ENCODE measurements at regions not wholly inside any gene's neighbourhood (a gene's known extent, or its start where the extent isn't known, plus 50 kb on each side); places are given as distances from the start of the nearest gene placed in this dataset.

- no peak overlapping the region for H3K4me3 ChIP-seq (replicated peaks in 1 of 2; ENCODE audit: low read depth in 2 of 2, low read length in 2 of 2)
- no peak for DNase-seq (ENCODE audit: low read depth in 2 of 2)
- no peak for TF ChIP-seq CTCF (IDR thresholded peaks at IDR 0.05; ENCODE audit: low read depth, low read length)
Measured at GRCh38 chr15:20361091-20361490, 180.5 kb downstream of the GOLGA6L6 start.

DNA sequence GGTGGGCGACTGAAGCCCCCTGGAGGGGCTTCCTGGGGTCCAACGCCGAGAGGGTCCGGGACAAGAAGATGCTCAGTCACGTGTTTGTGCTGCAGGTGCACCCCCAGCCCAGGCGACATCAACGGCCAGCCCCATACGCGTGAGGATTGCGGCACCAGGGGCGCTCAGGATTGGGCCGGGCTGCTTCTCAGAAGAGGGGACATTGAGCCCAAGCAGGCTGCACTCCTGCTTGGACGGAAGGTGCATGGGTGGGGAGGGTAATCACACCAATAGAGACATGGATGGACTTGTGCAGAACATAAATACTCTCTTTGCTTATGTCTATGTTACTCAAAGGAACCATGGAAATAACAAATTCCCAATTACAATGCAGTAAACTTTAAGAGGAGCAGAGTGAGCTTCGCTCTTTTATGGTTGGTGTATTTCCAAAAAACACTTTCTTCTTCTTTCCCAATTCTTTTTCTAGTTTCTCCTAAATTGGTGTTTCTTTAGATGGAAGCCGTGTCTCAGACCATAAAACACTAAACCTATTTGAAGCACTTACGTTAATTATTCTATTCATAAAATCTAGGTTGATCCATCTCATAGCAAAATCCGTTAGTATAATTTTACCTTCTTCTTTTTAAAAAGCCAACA is 182.7 kb downstream of the GOLGA6L6 start:
- DNase-seq (ENCODE audit: low read depth in 2 of 2) = no peak
- H3K4me3 ChIP-seq (replicated peaks in 1 of 2; ENCODE audit: low read depth in 2 of 2, low read length in 2 of 2) = no peak overlapping the region
- no peak for TF ChIP-seq CTCF (IDR thresholded peaks at IDR 0.05; ENCODE audit: low read depth, low read length)

- no peak overlapping the region for H3K4me3 ChIP-seq (replicated peaks in 1 of 2; ENCODE audit: low read depth in 2 of 2, low read length in 2 of 2)
- no peak for TF ChIP-seq CTCF (IDR thresholded peaks at IDR 0.05; ENCODE audit: low read depth, low read length)
- no peak for DNase-seq (ENCODE audit: low read depth in 2 of 2)
Measured at GRCh38 chr15:20358066-20358778, 183.4 kb downstream of the GOLGA6L6 start.

DNA sequence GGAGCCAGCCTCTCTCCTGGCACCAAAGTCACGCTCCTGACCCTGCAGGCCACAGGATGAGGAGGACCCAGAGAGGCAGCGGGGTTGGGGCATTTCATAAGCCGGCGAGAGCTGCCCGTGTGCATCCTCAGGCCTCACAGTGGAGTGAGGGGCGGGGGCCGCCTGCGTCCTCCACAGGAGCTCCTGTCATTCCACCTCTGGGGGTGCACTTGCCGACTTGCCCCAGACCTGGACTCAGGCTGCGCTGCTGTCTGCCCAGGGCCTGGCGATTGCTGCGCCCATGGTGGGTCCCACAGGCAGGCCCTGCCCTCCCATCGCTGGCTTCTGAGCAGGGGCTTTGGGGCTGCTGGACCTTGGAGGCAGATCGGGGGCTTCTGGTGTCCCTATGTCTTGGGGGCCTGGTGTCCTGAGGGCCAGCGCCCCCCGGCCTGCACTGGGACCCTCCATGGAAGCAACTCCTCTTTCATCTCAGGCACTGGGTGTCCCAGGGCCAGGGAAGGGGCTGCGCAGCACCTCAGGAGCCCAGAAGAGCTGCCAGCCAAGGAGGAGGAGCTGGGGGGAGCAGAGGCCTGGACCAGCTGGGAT is 184.0 kb downstream of the GOLGA6L6 start:
- no peak for DNase-seq (ENCODE audit: low read depth in 2 of 2)
- no peak for TF ChIP-seq CTCF (IDR thresholded peaks at IDR 0.05; ENCODE audit: low read depth, low read length)

DNA sequence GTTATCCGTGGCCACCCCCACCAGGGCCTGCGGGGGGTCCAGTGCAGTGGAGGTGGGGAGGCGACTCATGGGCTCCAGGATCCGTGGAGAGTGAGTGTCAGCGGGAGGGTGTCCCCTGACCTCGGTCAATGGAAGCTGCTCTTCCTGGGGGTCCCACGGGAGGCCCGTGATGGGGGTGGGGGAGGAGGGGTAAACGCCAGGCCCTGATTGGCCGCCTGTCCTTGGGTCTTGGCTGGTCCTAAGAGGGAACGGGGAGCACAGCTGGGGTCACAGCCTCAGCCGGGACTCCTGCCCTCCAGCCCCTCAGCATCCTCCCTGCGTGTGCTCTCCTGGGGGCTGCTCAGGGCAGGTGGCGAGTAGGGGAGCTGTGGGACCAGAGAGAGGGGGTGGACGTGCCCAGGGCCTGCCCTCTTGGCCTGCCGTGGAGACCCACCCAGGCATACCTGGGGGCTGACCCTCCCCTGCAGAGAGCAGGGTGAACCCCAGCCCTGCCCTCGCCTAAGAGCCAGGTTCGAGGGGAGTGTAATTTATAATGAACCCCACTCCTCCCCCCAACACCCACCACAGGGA is 184.6 kb downstream of the GOLGA6L6 start:
- H3K4me3 ChIP-seq (replicated peaks in 1 of 2; ENCODE audit: low read depth in 2 of 2, low read length in 2 of 2) = no peak overlapping the region
- DNase-seq (ENCODE audit: low read depth in 2 of 2) = no peak
- no peak for TF ChIP-seq CTCF (IDR thresholded peaks at IDR 0.05; ENCODE audit: low read depth, low read length)

More for the DNA sequence above, 184.0 kb downstream of the GOLGA6L6 start:
- no peak overlapping the region for H3K4me3 ChIP-seq (replicated peaks in 1 of 2; ENCODE audit: low read depth in 2 of 2, low read length in 2 of 2)

GRCh38 chr15:20356444-20356910 is 185.1 kb downstream of the GOLGA6L6 start:
- peak; percentile 71 for TF ChIP-seq CTCF (IDR thresholded peaks at IDR 0.05; ENCODE audit: low read depth, low read length)
- no peak overlapping the region for H3K4me3 ChIP-seq (replicated peaks in 1 of 2; ENCODE audit: low read depth in 2 of 2, low read length in 2 of 2)
- DNase-seq (ENCODE audit: low read depth in 2 of 2) = peak in 1 of 2 donors; percentile 45

All from cardiac fibroblast (primary cell).